Stimulated activated CD4-positive, alpha-beta T cell treated with anti-CD3 and anti-CD28 coated beads, Interleukin-2, amount 100 ng/mL, for 48 hours (primary cell): ENCODE measurements at regions not wholly inside any gene's neighbourhood (a gene's known extent, or its start where the extent isn't known, plus 50 kb on each side); places are given as distances from the start of the nearest gene placed in this dataset.
"Not testable (repeated sequence)": the region's sequence is repeated elsewhere in the genome, so short reads cannot be mapped to it uniquely, and the experiment has no call there.

Source experiments
- DNase-seq, 2 donors: peaks; one replicate each; pipeline ENCODE4 v3.0.0-alpha.2; 2020

DNA sequence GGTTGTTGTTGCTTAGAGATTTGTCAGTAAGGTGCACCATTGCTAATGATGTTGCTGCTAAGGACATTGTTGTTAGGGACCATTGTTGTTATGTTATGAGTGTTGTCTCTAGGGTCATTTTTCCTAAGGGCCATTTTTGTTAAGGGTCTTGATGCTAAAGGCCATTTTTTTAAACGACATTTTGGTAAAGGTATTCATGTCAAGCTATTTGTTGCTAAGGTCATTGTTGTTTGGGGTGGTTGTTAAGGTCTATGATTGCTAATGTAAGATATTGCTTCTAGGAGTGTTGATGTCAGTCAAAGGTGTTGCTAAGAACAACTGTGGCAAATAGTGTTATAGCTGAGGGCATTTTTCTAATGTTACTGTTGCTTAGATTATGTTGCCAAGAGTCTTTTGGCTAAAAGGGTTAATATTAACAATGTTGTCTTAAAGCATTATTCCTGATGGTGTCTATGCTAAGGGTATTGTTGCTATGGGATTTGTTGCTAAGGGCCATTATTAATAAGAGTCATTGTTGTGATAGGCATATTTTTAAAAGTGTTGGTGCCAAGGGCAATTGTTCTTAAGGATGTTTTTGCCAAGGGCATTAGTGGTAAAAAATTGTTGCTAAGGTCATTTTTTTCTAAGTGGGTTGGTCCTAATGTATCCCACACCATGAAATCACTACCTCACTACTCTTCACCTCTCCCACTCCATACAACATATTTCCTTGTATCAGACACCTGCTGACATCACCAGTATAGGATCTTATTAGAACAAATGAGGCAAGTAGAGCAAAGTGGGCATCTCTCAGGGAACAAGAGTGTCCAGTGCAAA is 56.2 kb downstream of the SPATA31A6 start:
- not testable (repeated sequence) for DNase-seq

DNA sequence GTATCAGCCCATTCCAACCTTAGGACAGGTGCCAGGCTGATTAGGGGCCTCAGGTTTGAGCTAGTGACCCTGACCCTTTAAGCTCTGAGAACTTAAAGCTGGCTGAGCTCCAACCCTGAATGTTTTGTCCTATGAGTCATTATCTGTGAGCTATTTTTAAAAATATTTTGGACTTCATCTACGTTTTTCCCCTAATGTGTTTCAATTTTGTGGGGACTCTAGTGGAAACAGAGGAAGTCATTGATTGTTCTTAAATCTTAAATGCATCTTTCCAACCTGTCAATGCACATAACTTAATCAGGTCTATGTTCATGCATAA is 56.8 kb downstream of the SPATA31A6 start:
- DNase-seq = not testable (repeated sequence)

DNA sequence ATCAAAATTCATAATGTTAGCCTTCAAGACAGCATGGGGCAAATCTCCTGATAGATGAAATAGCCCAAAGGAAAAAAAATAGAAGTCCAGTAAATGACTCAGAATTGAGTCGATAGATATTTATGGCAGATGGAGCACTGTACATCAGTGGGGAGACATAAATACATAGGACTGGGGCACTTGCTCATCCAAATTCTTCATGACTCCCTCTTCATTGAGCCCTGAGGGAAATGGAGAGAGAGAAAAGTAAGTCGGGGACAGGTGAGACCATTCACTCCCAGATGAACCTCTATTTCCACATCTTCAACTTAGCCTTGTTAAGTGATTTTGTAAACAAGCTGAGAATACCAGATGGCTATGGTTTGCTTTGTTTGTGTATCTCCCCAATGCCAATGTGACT is 59.8 kb downstream of the SPATA31A6 start:
- DNase-seq = not testable (repeated sequence)

DNA sequence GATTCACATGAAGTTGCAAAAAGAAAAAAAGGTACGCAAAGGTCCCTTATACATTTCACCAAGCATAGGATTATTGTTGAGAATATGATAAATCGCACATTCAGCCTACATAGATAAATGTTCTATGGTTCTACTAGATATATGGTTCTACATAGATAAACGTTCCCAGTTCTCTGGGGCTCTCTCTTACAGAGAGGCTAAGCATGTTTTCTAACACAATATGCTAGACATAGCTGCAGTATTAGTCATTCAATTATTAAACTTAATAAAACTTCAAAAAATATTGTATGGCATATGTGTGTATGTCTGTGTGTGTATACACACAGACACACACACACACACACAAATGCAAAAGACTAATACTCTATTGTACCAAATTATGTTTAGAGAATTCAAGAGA is 60.4 kb downstream of the SPATA31A6 start:
- DNase-seq = not testable (repeated sequence)

DNA sequence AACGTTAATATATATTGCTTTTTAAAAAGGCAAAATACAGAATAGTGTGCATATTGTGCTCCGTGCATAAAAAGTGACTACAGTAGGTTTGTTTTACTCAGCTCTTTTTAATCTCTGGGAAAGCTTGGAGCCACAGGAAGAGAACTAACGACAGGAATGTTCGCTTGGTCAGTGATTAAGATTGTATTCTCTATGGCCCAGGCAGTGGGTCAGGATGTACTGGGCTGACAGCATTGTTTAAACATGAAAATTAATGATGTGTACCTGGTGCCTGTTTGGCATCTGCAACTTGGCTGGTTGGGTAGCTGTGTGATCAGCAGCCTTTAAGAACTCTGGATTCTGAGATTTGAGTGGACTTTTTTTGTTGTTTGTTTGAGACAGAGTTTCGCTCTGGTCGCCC is 85.3 kb downstream of the SPATA31A6 start:
- not testable (repeated sequence) for DNase-seq

DNA sequence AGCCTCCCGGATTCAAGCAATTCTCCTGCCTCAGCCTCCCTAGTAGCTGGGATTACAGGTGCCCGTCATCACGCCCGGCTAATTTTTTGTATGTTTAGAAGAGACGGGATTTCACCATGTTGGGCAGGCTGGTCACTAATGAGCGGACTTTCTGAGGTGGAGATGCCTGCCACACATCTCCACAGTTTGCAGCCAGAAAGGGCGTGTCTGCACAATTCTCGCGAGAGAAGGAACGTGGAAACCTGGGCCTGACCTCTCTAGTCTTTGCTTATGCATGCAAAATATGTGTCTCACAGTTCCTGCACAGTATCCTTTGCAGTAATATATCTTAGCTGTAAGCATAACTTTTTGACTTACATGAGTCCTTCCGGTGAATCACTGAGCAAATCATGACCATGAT is 85.7 kb downstream of the SPATA31A6 start:
- DNase-seq = not testable (repeated sequence)

DNA sequence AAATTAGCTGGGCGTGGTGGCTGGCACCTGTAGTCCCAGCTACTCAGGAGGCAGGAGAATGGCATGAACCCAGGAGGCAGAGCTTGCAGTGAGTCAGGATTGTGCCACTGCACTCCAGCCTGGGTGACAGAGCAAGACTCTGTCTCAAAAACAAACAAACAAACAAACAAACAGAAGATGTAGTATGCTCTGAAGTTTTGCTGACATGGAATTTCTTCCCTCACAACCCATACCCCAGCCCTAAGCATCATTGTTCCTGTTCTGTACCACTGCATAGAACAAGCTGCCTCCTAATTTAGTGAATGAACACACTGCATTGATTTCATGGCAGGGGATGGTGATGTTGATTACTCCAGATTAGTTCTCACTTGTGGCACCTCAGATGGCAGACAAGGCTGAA is 89.7 kb downstream of the SPATA31A6 start:
- not testable (repeated sequence) for DNase-seq

DNA sequence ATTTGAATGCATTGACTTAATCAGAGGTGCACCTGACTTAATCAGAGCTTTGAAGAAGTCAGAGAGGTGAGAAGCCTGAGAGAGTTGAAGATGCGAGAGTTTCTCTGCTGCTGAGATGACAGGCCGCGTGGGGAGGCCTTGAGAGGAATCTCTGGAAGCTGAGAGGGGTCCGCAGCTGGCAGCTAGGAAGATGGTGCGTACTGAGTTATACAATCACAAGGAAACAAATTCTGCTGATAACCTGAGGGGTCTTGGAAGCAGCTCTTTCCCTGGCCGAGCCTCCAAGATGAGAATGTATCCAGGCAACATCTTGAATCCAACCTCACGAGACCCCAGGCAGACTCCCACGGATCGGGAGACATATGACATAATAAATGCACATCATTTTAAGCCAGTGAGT is 91.7 kb downstream of the SPATA31A6 start:
- DNase-seq = no peak

DNA sequence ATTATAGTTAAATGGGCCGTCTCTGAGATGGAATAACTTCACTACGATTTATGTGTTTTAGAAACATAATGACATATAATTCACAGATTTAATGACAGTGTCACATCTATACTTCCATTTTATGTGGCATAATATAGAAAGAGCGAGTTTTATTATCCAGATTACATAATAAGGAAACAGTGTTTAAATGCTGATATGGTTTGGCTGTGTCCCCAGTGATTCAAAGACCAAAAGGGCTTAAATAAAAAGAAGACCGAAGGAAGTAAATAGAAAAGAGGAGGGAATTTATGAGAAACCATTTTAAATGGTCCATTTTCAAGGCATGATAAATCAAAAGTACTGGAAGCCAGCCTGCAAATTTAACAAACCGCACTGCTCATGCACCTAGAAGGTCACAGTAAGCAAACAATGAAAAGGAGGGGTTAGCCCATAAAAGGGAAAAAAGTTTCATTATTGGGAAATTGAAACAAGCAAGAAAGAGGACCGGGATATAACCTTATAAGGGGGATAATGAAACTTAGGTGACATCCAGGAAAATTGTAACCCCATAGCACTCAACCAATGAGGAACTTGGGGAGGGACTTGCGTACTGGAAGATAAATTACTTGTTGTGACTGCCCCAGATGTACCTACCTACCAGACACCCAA is 99.2 kb downstream of the SPATA31A6 start:
- not testable (repeated sequence) for DNase-seq

DNA sequence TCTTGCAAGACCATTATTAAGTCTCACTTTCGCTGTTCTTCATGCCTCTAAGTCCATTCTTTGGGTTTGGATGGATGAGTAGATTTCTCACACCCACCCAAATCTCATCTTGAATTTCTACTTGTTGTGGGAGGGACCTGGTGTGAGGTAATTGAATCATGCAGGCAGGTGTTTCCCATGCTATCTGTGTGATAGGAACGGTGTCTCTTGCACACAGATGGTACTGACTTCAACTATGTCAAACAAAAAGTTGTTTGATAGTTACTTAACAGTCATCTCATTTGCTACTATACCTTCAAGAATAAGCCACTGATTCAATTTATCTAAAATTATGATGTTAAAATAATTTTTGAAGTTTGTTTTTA is 99.7 kb downstream of the SPATA31A6 start:
- not testable (repeated sequence) for DNase-seq

DNA sequence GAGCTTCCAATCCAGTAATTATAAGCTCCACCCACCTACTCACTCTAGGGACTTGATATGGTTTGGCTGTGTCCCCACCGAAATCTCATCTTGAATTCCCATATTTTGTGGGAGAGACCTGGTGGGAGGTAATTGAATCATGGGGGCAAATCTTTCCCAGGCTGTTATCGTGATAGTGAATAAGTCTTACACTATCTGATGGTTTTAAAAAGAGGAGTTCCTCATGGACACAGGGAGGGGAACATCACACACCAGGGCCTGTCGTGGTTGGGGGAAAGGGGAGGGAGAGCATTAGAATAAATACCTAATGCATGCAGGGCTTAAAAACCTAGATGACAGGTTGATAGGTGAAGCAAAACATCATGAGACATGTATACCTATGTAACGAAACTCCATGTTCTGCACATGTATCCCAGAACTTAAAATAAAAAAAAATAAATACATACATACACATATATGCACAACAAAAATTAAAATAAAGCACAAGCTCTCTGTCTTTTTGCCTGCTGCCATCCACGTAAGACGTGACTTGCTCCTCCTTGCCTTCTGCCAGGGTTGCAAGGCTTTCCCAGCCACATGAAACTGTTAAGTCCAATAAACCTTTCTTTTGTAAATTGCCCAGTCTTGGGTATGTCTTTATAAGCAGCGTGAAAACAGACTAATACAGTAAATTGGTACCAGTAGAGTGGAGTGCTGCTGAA is 102.8 kb downstream of the SPATA31A6 start:
- DNase-seq = not testable (repeated sequence)

DNA sequence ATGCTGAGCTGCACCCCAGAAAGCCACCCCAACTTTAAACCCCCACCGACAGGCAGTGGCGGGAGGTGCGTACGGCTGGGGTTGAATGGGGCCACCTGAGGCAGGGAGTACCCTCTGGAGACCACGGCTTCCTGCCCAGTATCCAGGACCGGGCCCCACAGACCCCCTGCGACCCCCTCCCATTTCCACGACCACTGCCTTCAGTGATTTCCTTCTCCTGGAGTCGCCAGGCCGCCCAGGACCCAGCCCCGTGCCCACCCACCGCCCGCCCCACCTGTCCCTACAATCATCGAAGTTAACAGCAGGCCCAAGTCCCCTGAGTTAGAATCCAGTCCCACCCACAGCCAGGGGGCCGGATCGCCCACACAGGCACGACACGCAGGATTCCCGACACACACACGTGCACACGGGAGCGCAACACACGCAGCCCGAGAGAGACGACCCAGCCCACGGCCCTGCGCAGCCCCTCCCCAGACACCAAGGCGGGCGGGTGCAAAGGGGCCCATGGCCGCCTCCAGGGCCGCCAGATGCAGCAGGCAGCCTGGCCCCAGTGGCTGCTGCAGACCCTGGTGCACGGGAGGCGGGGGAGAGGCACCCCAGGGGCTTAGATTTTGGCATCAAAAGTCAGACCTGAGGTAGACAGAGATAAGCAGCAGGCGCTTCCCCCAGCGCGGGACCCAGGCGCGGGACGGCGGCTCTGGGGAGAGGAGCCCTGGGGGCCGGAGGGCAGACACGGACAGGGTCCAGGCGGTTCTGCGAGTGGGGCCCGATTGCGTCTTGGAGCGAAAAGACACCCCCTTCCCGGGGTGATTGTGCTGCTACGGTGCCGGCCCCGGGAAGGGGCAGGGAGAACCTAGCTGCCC is 104.8 kb downstream of the SPATA31A6 start:
- DNase-seq = not testable (repeated sequence)

DNA sequence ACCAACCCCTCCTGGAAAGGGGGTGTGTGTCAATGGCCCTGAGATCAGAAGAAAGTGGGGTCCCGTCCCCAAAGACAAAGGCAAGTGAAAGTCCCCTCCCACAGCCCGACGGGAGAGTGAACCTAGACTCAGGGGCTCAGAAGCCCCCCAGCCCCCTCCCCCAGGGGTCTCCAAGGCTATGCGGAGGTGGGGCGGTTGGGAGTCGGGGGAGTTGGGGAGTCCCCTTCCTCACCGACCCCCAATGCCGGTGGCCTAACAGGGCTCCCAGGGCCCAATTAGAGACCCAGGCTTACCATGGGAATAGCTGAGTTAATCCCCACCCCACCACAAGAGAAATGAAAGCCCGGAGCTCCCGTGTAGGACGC is 105.4 kb downstream of the SPATA31A6 start:
- DNase-seq = not testable (repeated sequence)

DNA sequence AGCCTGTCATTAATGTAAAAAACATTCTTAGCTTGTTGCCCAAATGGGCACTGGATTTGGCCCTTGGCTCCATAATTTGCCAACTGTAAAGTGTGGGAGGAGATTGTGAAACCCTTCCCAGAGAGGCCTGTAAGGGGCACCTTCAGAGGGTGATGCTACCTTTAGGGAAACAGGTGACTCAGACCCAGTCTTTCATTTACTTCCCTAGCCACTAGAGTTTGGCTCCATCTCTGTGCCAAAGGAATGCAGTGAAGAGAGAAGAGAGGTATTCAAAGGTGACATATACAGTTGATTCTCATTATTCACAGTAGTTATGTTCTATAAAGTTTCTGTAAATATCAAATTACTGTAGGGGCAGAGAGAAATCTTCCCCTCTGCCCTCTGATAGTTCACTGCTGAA is 116.7 kb downstream of the SPATA31A6 start:
- DNase-seq = not testable (repeated sequence)

DNA sequence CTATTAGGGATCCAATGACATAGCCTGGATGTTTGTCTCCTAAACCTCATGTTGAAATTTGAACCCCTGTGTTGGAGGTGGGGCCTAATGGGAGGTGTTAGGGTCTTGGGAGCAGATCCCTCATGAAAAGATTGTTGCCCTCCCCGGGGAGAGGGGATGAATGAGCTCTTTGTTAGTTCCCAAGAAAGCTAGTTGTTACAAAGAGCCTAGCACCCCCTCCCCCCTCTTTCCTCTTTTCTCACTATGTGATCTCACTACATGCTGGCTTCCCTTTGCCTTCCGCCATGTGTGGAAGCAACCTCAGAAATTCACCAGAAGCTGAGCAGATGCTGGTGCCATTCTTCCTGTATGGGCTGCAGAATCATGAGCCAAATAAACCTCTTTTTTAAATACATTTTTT is 123.2 kb downstream of the SPATA31A6 start:
- DNase-seq = not testable (repeated sequence)

DNA sequence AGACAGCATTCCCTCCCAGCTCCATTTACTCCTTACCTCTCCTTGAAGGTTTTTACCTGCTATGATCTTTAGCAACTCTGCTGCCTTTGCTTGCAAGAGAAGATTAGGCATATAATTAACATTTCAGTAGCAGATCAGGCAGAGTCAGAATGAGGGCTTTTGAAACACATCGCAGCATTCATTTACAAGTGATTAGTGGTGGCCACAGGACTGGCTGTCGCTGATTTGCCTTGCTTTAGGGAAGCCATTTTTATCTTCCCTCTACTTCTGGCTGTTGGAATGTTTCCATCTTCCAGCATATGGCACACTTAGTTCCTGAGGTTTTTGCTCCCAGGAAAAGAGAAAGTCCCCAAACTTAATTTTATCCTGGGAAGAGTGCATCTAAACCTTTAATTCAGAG is 124.0 kb downstream of the SPATA31A6 start:
- not testable (repeated sequence) for DNase-seq

DNA sequence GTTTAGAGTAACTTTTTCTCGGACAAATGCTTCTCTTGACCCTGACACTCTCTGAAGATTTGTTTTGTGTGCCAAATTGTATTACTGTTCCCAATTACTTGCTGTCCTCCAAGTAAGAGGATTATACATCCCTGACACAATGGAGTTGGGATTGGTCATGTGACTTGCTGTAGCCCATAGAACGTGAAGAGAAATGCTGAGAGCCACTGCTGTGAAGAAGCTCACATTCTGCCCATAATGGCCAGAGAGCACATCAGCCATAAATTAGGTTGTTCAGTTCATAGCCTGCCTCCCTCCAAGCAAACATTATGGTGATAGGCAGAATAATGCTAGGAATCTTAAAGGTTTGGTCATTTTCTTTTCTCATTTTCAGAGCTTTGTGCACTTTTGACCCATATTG is 127.5 kb downstream of the SPATA31A6 start:
- DNase-seq = not testable (repeated sequence)

DNA sequence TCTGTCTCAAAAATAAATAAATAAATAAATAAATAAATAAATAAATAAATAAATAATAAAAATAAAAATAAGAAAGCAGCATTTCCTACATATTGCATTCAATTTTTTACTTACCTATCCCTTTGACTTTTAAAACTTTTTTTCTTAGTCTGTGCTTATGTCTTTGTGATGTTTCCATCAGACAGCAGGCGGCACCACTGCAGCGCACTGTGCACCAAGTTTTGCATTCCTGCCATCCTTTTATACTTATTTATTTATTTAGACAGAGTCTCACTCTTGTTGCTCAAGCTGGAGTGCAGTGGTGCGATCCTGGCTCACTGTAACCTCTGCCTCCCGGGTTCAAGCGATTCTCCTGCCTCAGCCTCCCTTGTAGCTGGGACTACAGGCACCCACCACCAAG is 132.6 kb downstream of the SPATA31A6 start:
- not testable (repeated sequence) for DNase-seq

DNA sequence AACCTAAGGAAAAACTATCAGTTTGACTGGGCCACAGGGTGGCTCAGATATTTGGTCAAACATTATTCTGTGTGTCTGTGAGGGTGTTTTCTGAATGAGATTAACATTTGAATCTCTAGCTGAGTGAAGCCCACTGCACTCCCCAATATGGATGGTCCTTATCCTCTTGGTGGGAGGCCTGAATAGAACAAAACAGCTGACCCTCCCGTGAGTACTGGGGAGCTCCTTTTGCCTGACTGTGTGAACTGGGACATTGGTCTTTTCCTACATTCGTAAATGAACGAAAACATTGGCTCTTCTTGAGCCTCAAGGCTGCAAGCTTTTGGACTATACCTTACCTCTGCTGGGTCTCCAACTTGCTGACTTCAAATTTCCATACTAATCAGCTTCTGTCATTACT is 134.2 kb downstream of the SPATA31A6 start:
- DNase-seq = not testable (repeated sequence)

DNA sequence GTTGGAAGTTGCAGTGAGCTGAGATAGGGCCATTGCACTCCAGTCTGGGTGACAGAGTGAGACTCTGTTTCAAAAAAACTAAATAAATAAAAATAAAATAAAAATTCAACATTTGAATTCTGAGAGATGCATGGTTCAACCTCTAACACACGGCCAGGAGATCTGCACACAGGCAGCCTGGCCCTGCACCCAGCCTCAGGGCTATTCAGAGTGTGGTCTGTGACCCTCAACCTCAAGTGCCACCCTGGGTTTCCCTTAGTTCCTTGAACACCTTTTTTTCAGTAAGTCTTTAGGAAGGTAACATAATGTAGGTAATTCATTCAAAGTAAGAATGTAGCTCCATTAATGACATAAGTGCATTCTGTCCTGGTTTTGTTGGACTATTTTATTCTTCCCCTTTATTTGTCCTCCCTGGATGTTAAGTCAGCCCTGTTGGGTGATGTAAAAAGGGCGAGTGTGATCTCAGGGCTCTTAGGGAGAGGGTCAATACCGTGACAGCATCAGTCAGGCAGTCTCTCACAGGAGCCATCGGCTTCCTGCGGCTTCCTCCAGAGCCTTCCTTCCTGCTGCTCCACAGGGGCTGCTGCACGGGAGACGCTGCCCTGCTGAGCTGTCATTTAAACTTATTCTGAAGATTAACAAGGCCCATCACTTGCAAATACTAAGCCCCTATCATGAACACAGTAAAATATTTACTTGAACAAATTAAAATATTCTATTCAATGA is 139.8 kb downstream of the SPATA31A6 start:
- not testable (repeated sequence) for DNase-seq

DNA sequence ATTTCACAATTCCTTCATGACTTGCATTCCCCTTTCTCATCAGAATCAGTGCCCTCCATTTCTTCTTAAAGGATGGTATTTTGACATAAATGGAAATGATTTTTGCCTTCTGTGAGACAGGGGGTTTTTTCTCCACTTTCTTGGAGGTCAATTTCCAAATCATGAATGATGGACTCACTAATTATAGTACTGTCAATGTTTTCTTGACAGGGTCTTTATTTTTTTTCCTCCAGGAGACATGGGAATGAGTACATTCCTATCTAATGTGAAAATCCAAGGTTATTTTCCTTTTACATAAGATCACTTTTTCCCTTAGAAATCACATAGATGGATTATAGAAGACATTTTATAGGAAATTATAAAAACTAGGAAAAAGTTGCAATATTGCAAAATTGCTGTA is 141.7 kb downstream of the SPATA31A6 start:
- DNase-seq = not testable (repeated sequence)

DNA sequence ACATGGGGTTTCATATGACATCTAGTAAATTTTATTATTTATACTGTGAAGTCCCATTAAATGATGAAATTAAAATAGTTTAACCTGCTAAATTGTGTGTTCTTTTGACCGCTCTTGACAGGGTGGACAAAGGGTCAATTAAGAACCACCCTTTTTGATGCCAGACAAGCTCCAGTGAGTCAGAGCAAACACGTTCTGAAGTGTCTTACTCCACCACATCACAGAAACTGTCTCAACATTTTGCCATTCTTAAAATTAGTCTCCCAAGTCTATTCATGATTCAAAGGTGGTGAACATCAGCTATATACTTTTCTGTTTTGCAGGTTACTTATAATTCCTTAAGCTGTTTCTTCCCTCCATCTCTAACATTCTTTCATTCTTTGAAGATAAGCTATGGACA is 142.1 kb downstream of the SPATA31A6 start:
- not testable (repeated sequence) for DNase-seq
